Panc1 (cell line): ENCODE measurements at regions not wholly inside any gene's neighbourhood (a gene's known extent, or its start where the extent isn't known, plus 50 kb on each side); places are given as distances from the start of the nearest gene placed in this dataset.

Experiments used
- ATAC-seq: fragments of 200-7000 bp; cut with Tn5 transposase; 2 replicates; pipeline ENCODE4 v1.9.1; 2020; ENCODE audit warnings: mild to moderate bottlenecking, moderate library complexity
- BruUV-seq: library from RNA; stranded (reverse); fragments of 400-500 nt; replicated peaks from 2 replicates; lab custom pipeline; 2021; lab: Mats Ljungman, UMichigan
- CTCF ChIA-PET: fragments of 300-600 bp; sonication (Branson Sonifier 250); formaldehyde crosslinking; loops from one replicate; lab custom pipeline; 2022; ENCODE audit warnings: antibody characterized with exemption; lab: Charles Lee
- POLR2A ChIA-PET: fragments of 300-600 bp; sonication (Branson Sonifier 250); formaldehyde crosslinking; loops from one replicate; lab custom pipeline; 2022; ENCODE audit warnings: antibody characterized with exemption; lab: Charles Lee
- DNase-seq: peaks from one replicate; pipeline ENCODE4 v3.0.0-alpha.2; 2010; ENCODE audit warnings: low read depth, low spot score
- H3K27ac ChIP-seq: 2 replicates; pipeline ENCODE4 v1.5.1; 2011; ENCODE audit warnings: mild to moderate bottlenecking, low read length, inconsistent platforms
- H3K27me3 ChIP-seq: fragments of 200-500 bp; sonication (Bioruptor generic); 2 replicates; pipeline ENCODE4 v1.6.0; 2014; ENCODE audit warnings: low read length, inconsistent platforms; ENCODE audit not compliant: control insufficient read depth, insufficient read depth
- H3K36me3 ChIP-seq: fragments of 200-500 bp; sonication (Bioruptor generic); 2 replicates; pipeline ENCODE4 v1.5.1; 2014; ENCODE audit warnings: inconsistent platforms, mild to moderate bottlenecking, low read length, moderate library complexity; ENCODE audit not compliant: control insufficient read depth, insufficient read depth
- H3K4me1 ChIP-seq: 2 replicates; pipeline ENCODE4 v1.5.1; 2011; ENCODE audit warnings: inconsistent platforms, mild to moderate bottlenecking, low read length, moderate library complexity; ENCODE audit not compliant: control insufficient read depth, insufficient read depth
- H3K4me3 ChIP-seq, 2 experiments: 2 replicates each; pipeline ENCODE4 v1.5.1; 2011 to 2012; ENCODE audit warnings: low read depth in 2 of 2, low read length in 2 of 2, mild to moderate bottlenecking in 2 of 2, inconsistent platforms in 1 of 2, moderate library complexity in 1 of 2
- H3K9me3 ChIP-seq: fragments of 200-500 bp; sonication (Bioruptor generic); 2 replicates; pipeline ENCODE4 v1.5.1; 2014; ENCODE audit warnings: low read depth, mild to moderate bottlenecking, inconsistent platforms, low read length, moderate library complexity; ENCODE audit not compliant: control insufficient read depth, insufficient read depth
- POLR2AphosphoS5 ChIP-seq: IDR thresholded peaks from 2 replicates; pipeline ENCODE4 v1.6.1; 2012; ENCODE audit warnings: mild to moderate bottlenecking, low read depth, low read length, moderate library complexity
- SIN3A ChIP-seq: IDR thresholded peaks from 2 replicates; pipeline ENCODE4 v1.6.1; 2012; ENCODE audit warnings: low read depth, mild to moderate bottlenecking, low read length, moderate library complexity, borderline replicate concordance; ENCODE audit not compliant: insufficient read depth
- TCF7L2 ChIP-seq: IDR thresholded peaks from 2 replicates; pipeline ENCODE4 v1.6.1; 2011; ENCODE audit warnings: mild to moderate bottlenecking, low read depth, low read length, inconsistent platforms
- in situ Hi-C: cut with HindIII; loops from 2 replicates; pipeline ENCODE4 v1.10.0; 2016; ENCODE audit warnings: low sequenced_read_pairs, low pct_unique_long_range_greater_than_20kb
- intact Hi-C: fragments of 100-400 bp; cut with micrococcal nuclease; formaldehyde crosslinking; loops from one replicate; pipeline ENCODE4 v1.10.0; 2022; ENCODE audit not compliant: unreplicated experiment
- TF ChIP-seq, protein P1 (sequence below): fragments of 450-650 bp; IDR thresholded peaks from 2 replicates; pipeline ENCODE4 v1.5.1; 2017; ENCODE audit warnings: mild to moderate bottlenecking
- TF ChIP-seq, protein P2 (sequence below), 2 experiments: IDR thresholded peaks; 2 replicates each; pipeline ENCODE4 v1.6.1; 2011 to 2012; ENCODE audit warnings: low read depth in 2 of 2, control low read depth in 1 of 2, low read length in 1 of 2, mild to moderate bottlenecking in 1 of 2, moderate library complexity in 1 of 2; ENCODE audit not compliant: insufficient read depth in 1 of 2

DNA sequence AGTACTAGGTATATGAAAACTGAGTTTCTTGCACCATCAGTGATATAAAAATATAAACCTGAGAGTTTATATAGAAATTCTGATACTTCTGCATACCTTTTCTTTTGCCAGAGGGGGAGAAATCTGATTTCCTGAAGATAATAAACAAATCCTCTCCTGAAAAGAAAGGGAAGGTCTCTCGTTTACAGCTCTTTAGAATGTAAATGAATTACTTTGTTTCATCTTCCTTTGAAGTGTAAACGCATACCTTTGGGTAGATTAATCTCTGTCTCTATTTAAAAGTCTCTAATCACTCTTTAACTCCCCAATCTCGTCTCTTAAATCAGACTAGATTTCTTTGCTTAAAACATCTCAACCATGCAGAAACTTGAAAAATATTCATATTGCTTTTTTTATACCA is 1092.9 kb downstream of the SLITRK5 start:
- no peaks in the 10 kb centered on the region for H3K4me1 ChIP-seq
- ChIA-PET POLR2A (no interaction called here), CTCF (no interaction called here)

DNA sequence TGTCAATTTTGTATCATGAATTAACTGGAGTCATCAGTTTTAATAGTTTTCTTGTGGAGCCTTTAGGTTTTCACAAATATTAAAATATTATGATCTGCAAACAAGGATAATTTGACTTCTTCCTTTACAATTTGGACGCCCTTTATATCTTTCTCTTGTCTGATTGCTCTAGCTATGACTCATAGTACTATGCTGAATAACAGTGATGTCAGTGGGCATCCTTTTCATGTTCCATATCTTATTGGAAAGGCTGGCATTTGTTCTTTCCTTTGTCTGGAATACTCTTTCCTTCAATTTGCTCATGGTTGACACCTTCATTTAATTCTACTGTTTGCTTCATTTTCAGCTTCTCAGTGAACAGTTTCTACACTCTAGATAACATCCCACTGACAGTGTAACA is 1129.3 kb downstream of the SLITRK5 start:
- Histone ChIP-seq H3K27ac (no peak overlapping the region), H3K4me1 (no peaks in the 10 kb centered on the region), H3K9me3 (no peaks in the 10 kb centered on the region), H3K27me3 (no peaks in the 10 kb centered on the region), H3K4me3 (no peak overlapping the region), H3K36me3 (no peaks in the 10 kb centered on the region)
- DNase-seq (no peak), ATAC-seq (no peak)
- ChIA-PET POLR2A (no interaction called here), CTCF (no interaction called here)
- no peak for TF ChIP-seq SIN3A
- TF ChIP-seq TCF7L2: no peak
- TF ChIP-seq, protein P1, sequence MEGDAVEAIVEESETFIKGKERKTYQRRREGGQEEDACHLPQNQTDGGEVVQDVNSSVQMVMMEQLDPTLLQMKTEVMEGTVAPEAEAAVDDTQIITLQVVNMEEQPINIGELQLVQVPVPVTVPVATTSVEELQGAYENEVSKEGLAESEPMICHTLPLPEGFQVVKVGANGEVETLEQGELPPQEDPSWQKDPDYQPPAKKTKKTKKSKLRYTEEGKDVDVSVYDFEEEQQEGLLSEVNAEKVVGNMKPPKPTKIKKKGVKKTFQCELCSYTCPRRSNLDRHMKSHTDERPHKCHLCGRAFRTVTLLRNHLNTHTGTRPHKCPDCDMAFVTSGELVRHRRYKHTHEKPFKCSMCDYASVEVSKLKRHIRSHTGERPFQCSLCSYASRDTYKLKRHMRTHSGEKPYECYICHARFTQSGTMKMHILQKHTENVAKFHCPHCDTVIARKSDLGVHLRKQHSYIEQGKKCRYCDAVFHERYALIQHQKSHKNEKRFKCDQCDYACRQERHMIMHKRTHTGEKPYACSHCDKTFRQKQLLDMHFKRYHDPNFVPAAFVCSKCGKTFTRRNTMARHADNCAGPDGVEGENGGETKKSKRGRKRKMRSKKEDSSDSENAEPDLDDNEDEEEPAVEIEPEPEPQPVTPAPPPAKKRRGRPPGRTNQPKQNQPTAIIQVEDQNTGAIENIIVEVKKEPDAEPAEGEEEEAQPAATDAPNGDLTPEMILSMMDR: no peak
- TF ChIP-seq, protein P2, sequence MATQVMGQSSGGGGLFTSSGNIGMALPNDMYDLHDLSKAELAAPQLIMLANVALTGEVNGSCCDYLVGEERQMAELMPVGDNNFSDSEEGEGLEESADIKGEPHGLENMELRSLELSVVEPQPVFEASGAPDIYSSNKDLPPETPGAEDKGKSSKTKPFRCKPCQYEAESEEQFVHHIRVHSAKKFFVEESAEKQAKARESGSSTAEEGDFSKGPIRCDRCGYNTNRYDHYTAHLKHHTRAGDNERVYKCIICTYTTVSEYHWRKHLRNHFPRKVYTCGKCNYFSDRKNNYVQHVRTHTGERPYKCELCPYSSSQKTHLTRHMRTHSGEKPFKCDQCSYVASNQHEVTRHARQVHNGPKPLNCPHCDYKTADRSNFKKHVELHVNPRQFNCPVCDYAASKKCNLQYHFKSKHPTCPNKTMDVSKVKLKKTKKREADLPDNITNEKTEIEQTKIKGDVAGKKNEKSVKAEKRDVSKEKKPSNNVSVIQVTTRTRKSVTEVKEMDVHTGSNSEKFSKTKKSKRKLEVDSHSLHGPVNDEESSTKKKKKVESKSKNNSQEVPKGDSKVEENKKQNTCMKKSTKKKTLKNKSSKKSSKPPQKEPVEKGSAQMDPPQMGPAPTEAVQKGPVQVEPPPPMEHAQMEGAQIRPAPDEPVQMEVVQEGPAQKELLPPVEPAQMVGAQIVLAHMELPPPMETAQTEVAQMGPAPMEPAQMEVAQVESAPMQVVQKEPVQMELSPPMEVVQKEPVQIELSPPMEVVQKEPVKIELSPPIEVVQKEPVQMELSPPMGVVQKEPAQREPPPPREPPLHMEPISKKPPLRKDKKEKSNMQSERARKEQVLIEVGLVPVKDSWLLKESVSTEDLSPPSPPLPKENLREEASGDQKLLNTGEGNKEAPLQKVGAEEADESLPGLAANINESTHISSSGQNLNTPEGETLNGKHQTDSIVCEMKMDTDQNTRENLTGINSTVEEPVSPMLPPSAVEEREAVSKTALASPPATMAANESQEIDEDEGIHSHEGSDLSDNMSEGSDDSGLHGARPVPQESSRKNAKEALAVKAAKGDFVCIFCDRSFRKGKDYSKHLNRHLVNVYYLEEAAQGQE (IDR thresholded peaks at IDR 0.05; ENCODE audit: insufficient read depth in 1 of 2, low read depth in 2 of 2, low read length in 1 of 2): no peak
- TF ChIP-seq POLR2AphosphoS5: no peak
- BruUV-seq: no TSS peak
- in situ Hi-C loops (no loop called here), intact Hi-C loops (no loop called here)

More for the DNA sequence above, 1092.9 kb downstream of the SLITRK5 start:
- Histone ChIP-seq H3K27ac (no peak overlapping the region), H3K9me3 (no peaks in the 10 kb centered on the region), H3K36me3 (no peaks in the 10 kb centered on the region), H3K4me3 (no peak overlapping the region), H3K27me3 (no peaks in the 10 kb centered on the region)
- ATAC-seq (no peak), DNase-seq (no peak)
- in situ Hi-C loops: no loop called here
- no peak for TF ChIP-seq POLR2AphosphoS5
- TF ChIP-seq SIN3A: no peak
- TF ChIP-seq TCF7L2: no peak
- BruUV-seq: no TSS peak
- intact Hi-C loops: no loop called here

GRCh38 chr13:88801361-88801760 is 1130.2 kb downstream of the SLITRK5 start:
- CTCF ChIA-PET: no interaction called here
- no peaks in the 10 kb centered on the region for H3K27me3 ChIP-seq

More at GRCh38 chr13:88801361-88801760, 1130.2 kb downstream of the SLITRK5 start:
- intact Hi-C loops (no loop called here), in situ Hi-C loops (no loop called here)
- no peak for DNase-seq
- H3K27ac ChIP-seq: no peak overlapping the region
- H3K4me3 ChIP-seq: no peak overlapping the region
- H3K9me3 ChIP-seq: no peaks in the 10 kb centered on the region
- ATAC-seq: no peak
- POLR2A ChIA-PET: no interaction called here
- no peaks in the 10 kb centered on the region for H3K4me1 ChIP-seq
- BruUV-seq: no TSS peak
- TF ChIP-seq POLR2AphosphoS5: no peak
- TF ChIP-seq TCF7L2: no peak
- TF ChIP-seq SIN3A: no peak
- no peaks in the 10 kb centered on the region for H3K36me3 ChIP-seq
